Mesenchymal stem cell (in vitro differentiated cells and primary cell): ENCODE measurements at regions not wholly inside any gene's neighbourhood (a gene's known extent, or its start where the extent isn't known, plus 50 kb on each side); places are given as distances from the start of the nearest gene placed in this dataset.

ENCODE experiments used
- DNase-seq: peaks from one replicate; pipeline ENCODE4 v3.0.0-alpha.2; 2013
- H2AFZ ChIP-seq: one replicate; pipeline ENCODE4 v1.6.1; 2013; ENCODE audit warnings: low read depth, mild to moderate bottlenecking, control low read depth, inconsistent platforms, low read length, moderate library complexity
- H2AK5ac ChIP-seq: 2 replicates; pipeline ENCODE4 v1.6.1; 2013; ENCODE audit warnings: low read length, moderate library complexity, mild to moderate bottlenecking, inconsistent platforms; ENCODE audit not compliant: severe bottlenecking
- H2BK120ac ChIP-seq: one replicate; pipeline ENCODE4 v1.6.1; 2013; ENCODE audit warnings: low read depth, mild to moderate bottlenecking, inconsistent platforms, low read length, moderate library complexity
- H2BK12ac ChIP-seq, 2 experiments: one replicate each; pipeline ENCODE4 v1.6.1; 2013; ENCODE audit warnings: inconsistent platforms in 2 of 2, low read length in 2 of 2, mild to moderate bottlenecking in 2 of 2, moderate library complexity in 2 of 2, control low read depth in 1 of 2
- H2BK15ac ChIP-seq: one replicate; pipeline ENCODE4 v1.6.1; 2013; ENCODE audit warnings: mild to moderate bottlenecking, low read depth, inconsistent platforms; ENCODE audit not compliant: poor library complexity, severe bottlenecking
- H2BK5ac ChIP-seq: 2 replicates; pipeline ENCODE4 v1.6.1; 2013; ENCODE audit warnings: low read depth, mild to moderate bottlenecking, low read length, control low read depth, inconsistent platforms; ENCODE audit not compliant: poor library complexity, severe bottlenecking
- H3K14ac ChIP-seq, 2 experiments: one replicate each; pipeline ENCODE4 v1.6.1; 2013; ENCODE audit warnings: inconsistent platforms in 2 of 2, low read length in 2 of 2, control low read depth in 1 of 2, mild to moderate bottlenecking in 1 of 2, moderate library complexity in 1 of 2
- H3K18ac ChIP-seq, 2 experiments: one replicate each; pipeline ENCODE4 v1.6.1; 2013; ENCODE audit warnings: inconsistent platforms in 2 of 2, low read length in 2 of 2, control low read depth in 1 of 2, low read depth in 1 of 2, mild to moderate bottlenecking in 1 of 2
- H3K23ac ChIP-seq, 2 experiments: one replicate each; pipeline ENCODE4 v1.6.1; 2013; ENCODE audit warnings: inconsistent platforms in 2 of 2, low read length in 2 of 2, mild to moderate bottlenecking in 2 of 2, moderate library complexity in 2 of 2, control low read depth in 1 of 2
- H3K27ac ChIP-seq: 2 replicates; pipeline ENCODE4 v1.5.1; 2013; ENCODE audit warnings: mild to moderate bottlenecking, moderate library complexity, low read length, control low read depth, inconsistent platforms; ENCODE audit not compliant: poor library complexity, severe bottlenecking
- H3K27me3 ChIP-seq, 2 experiments: 2 replicates each; pipeline versions ENCODE4 v1.6.1 to v1.7.0; 2013; ENCODE audit warnings: low read length in 2 of 2, mild to moderate bottlenecking in 2 of 2, moderate library complexity in 2 of 2, control low read depth in 1 of 2, inconsistent platforms in 1 of 2; ENCODE audit not compliant: control insufficient read depth in 1 of 2, insufficient read depth in 1 of 2
- H3K36me3 ChIP-seq, 2 experiments: 2 replicates each; pipeline versions ENCODE4 v1.6.1 to v1.7.0; 2013; ENCODE audit warnings: low read length in 2 of 2, control low read depth in 1 of 2, inconsistent platforms in 1 of 2, low read depth in 1 of 2, mild to moderate bottlenecking in 1 of 2; ENCODE audit not compliant: insufficient read depth in 2 of 2, control insufficient read depth in 1 of 2
- H3K4ac ChIP-seq, 2 experiments: one replicate each; pipeline ENCODE4 v1.6.1; 2013; ENCODE audit warnings: inconsistent platforms in 2 of 2, low read length in 2 of 2, mild to moderate bottlenecking in 2 of 2, moderate library complexity in 2 of 2, control low read depth in 1 of 2, low read depth in 1 of 2
- H3K4me1 ChIP-seq: 2 replicates; pipeline ENCODE4 v1.6.1; 2013; ENCODE audit warnings: low read depth, low read length, control low read depth; ENCODE audit not compliant: control insufficient read depth, insufficient read depth
- H3K4me2 ChIP-seq: 2 replicates; pipeline ENCODE4 v1.6.1; 2013; ENCODE audit warnings: low read length, mild to moderate bottlenecking, inconsistent platforms; ENCODE audit not compliant: poor library complexity, severe bottlenecking
- H3K4me3 ChIP-seq, 2 experiments: 2 replicates each; pipeline versions ENCODE4 v1.5.1 to v1.7.0; 2013; ENCODE audit warnings: low read length in 2 of 2, mild to moderate bottlenecking in 2 of 2, control low read depth in 1 of 2, low read depth in 1 of 2; ENCODE audit not compliant: insufficient read depth in 1 of 2
- H3K79me1 ChIP-seq: replicated peaks from 2 replicates; pipeline ENCODE4 v1.6.1; 2013; ENCODE audit warnings: mild to moderate bottlenecking, control low read depth, low read length, inconsistent platforms; ENCODE audit not compliant: poor library complexity, severe bottlenecking
- H3K9ac ChIP-seq: 2 replicates; pipeline ENCODE4 v1.7.0; 2013; ENCODE audit warnings: mild to moderate bottlenecking, low read length, moderate library complexity
- H3K9me3 ChIP-seq: 2 replicates; pipeline ENCODE4 v1.7.0; 2013; ENCODE audit warnings: mild to moderate bottlenecking, low read length; ENCODE audit not compliant: control insufficient read depth
- H4K8ac ChIP-seq: one replicate; pipeline ENCODE4 v1.6.1; 2013; ENCODE audit warnings: inconsistent platforms, mild to moderate bottlenecking, low read length, moderate library complexity
- H4K91ac ChIP-seq: one replicate; pipeline ENCODE4 v1.6.1; 2013; ENCODE audit warnings: mild to moderate bottlenecking, low read length, inconsistent platforms
- WGBS: methylation state at CpG from one replicate; pipeline ENCODE4 v1.1.7; 2013; ENCODE audit warnings: mixed read lengths; 5-methylcytosine and 5-hydroxymethylcytosine counted together

DNA sequence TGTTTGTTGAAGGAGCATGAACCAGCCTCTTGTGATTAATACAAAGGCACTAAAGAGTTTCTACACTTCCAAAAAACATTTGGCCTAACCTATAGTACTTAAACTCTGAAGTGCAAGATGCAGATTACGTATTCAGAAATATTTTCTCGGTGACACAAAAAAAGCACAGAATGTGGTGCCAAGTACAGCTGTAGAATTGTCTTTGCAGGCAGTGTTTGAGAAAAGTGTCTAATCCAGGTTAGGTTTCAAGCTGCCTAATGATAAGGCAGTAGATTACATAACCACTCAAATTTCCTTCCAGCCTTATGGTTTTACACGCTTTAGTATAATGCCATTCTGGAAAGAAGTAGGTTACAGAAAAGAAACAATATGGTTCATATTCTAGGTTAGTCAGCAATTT is 205.2 kb downstream of the KLHL28 start:
- Histone ChIP-seq H3K36me3 (no peaks in the 10 kb centered on the region), H2AK5ac (no peak overlapping the region), H3K27me3 (no peaks in the 10 kb centered on the region), H3K4ac (no peak overlapping the region), H3K9me3 (no peaks in the 10 kb centered on the region), H2BK12ac (no peak overlapping the region), H4K8ac (no peak overlapping the region), H3K4me1 (no peaks in the 10 kb centered on the region), H3K79me1 (no peaks in the 10 kb centered on the region), H3K9ac (no peak overlapping the region), H3K27ac (no peak overlapping the region), H3K18ac (no peak overlapping the region), H3K4me2 (no peak overlapping the region), H3K4me3 (no peak overlapping the region), H2AFZ (no peak overlapping the region), H2BK15ac (no peak overlapping the region), H3K23ac (no peak overlapping the region), H4K91ac (no peak overlapping the region), H3K14ac (no peak overlapping the region), H2BK5ac (no peak overlapping the region), H2BK120ac (no peak overlapping the region)
- WGBS, result 100% methylated on average over 2 of the region's 3 CpGs
- no peak for DNase-seq

GRCh38 chr14:44745371-44745770 is 216.4 kb downstream of the KLHL28 start:
- no peaks in the 10 kb centered on the region for H3K36me3 ChIP-seq
- H2BK5ac ChIP-seq, result no peak overlapping the region
- no peak overlapping the region for H3K27ac ChIP-seq
- no peak overlapping the region for H2AFZ ChIP-seq
- no peak overlapping the region for H2BK15ac ChIP-seq
- H3K9ac ChIP-seq, result no peak overlapping the region
- no peak overlapping the region for H3K4me2 ChIP-seq
- peaks cover 4% of the 10 kb centered on the region for H3K9me3 ChIP-seq
- no peak overlapping the region for H2BK120ac ChIP-seq
- no peak overlapping the region for H3K23ac ChIP-seq
- no peaks in the 10 kb centered on the region for H3K27me3 ChIP-seq
- DNase-seq, result no peak
- H3K4me3 ChIP-seq, result no peak overlapping the region
- H3K18ac ChIP-seq, result no peak overlapping the region
- 87% methylated on average over 1 of the region's 1 CpG for WGBS
- no peak overlapping the region for H3K14ac ChIP-seq
- no peak overlapping the region for H4K8ac ChIP-seq
- no peak overlapping the region for H3K4ac ChIP-seq
- H2BK12ac ChIP-seq, result no peak overlapping the region
- no peak overlapping the region for H2AK5ac ChIP-seq
- no peaks in the 10 kb centered on the region for H3K4me1 ChIP-seq
- H4K91ac ChIP-seq, result no peak overlapping the region
- H3K79me1 ChIP-seq, result no peaks in the 10 kb centered on the region

GRCh38 chr14:44742202-44742601 is 219.5 kb downstream of the KLHL28 start:
- Histone ChIP-seq H3K14ac (no peak overlapping the region), H2BK15ac (no peak overlapping the region), H3K4me2 (no peak overlapping the region), H3K18ac (no peak overlapping the region), H3K27ac (no peak overlapping the region), H3K36me3 (no peaks in the 10 kb centered on the region), H3K4me3 (no peak overlapping the region), H3K79me1 (no peaks in the 10 kb centered on the region), H2BK5ac (no peak overlapping the region), H3K9me3 (no peaks in the 10 kb centered on the region), H2BK120ac (no peak overlapping the region), H3K27me3 (peaks cover 0 to 4% of the 10 kb centered on the region in 2 experiments), H3K4ac (no peak overlapping the region), H4K8ac (no peak overlapping the region), H2BK12ac (no peak overlapping the region), H3K4me1 (no peaks in the 10 kb centered on the region), H4K91ac (no peak overlapping the region), H3K23ac (no peak overlapping the region), H3K9ac (no peak overlapping the region), H2AFZ (no peak overlapping the region), H2AK5ac (no peak overlapping the region)
- WGBS, result 85% methylated on average over 6 of the region's 6 CpGs
- DNase-seq, result no peak

- no peaks in the 10 kb centered on the region for H3K4me1 ChIP-seq
- H3K18ac ChIP-seq, result no peak overlapping the region
- H3K9me3 ChIP-seq, result no peaks in the 10 kb centered on the region
- H4K91ac ChIP-seq, result no peak overlapping the region
- peaks cover 0 to 4% of the 10 kb centered on the region in 2 experiments for H3K27me3 ChIP-seq
- H3K4me3 ChIP-seq, result no peak overlapping the region
- no peak overlapping the region for H2AFZ ChIP-seq
- H3K23ac ChIP-seq, result no peak overlapping the region
- no peaks in the 10 kb centered on the region for H3K79me1 ChIP-seq
- no peaks in the 10 kb centered on the region for H3K36me3 ChIP-seq
- H2BK5ac ChIP-seq, result no peak overlapping the region
- no peak overlapping the region for H3K9ac ChIP-seq
- no peak overlapping the region for H3K4ac ChIP-seq
- no peak overlapping the region for H2BK15ac ChIP-seq
- no peak overlapping the region for H2BK12ac ChIP-seq
- H3K4me2 ChIP-seq, result no peak overlapping the region
- DNase-seq, result no peak
- no peak overlapping the region for H3K14ac ChIP-seq
- no peak overlapping the region for H3K27ac ChIP-seq
- no peak overlapping the region for H4K8ac ChIP-seq
- H2BK120ac ChIP-seq, result no peak overlapping the region
- H2AK5ac ChIP-seq, result no peak overlapping the region
Measured at GRCh38 chr14:44741431-44741830, 220.3 kb downstream of the KLHL28 start.
